HG02759 (cell line): ENCODE measurements at regions not wholly inside any gene's neighbourhood (a gene's known extent, or its start where the extent isn't known, plus 50 kb on each side); places are given as distances from the start of the nearest gene placed in this dataset.

ENCODE experiments used
- ATAC-seq: cut with Tn5 transposase; IDR thresholded peaks from one replicate; pipeline ENCODE4 v1.9.1; 2021; ENCODE audit warnings: mild to moderate bottlenecking, moderate library complexity; ENCODE audit not compliant: unreplicated experiment

- no peak for ATAC-seq
Measured at GRCh38 chr7:45975847-45976484, 54.9 kb upstream of the IGFBP3 start.

- ATAC-seq = no peak
Measured at GRCh38 chr7:45975367-45975766, 54.3 kb upstream of the IGFBP3 start.

- ATAC-seq = no peak
Measured at GRCh38 chr7:45974540-45975360, 53.7 kb upstream of the IGFBP3 start.

- no peak for ATAC-seq
Measured at GRCh38 chr7:45973725-45974532, 52.9 kb upstream of the IGFBP3 start.

- no peak for ATAC-seq
Measured at GRCh38 chr7:45972629-45973312, 51.7 kb upstream of the IGFBP3 start.

GRCh38 chr7:45971661-45972175 is 50.6 kb upstream of the IGFBP3 start:
- no peak for ATAC-seq

- no peak for ATAC-seq
Measured at GRCh38 chr7:45971171-45971570, 50.1 kb upstream of the IGFBP3 start.
